HL-60 (cell line): ENCODE measurements at regions not wholly inside any gene's neighbourhood (a gene's known extent, or its start where the extent isn't known, plus 50 kb on each side); places are given as distances from the start of the nearest gene placed in this dataset.
"Not testable (repeated sequence)": the region's sequence is repeated elsewhere in the genome, so short reads cannot be mapped to it uniquely, and the experiment has no call there.

Experiments used
- POLR2AphosphoS5 ChIP-seq: IDR thresholded peaks from 2 replicates; pipeline ENCODE4 v1.6.1; 2012; ENCODE audit warnings: low read depth
- REST ChIP-seq: IDR thresholded peaks from 2 replicates; pipeline ENCODE4 v1.6.1; 2012; ENCODE audit warnings: low read depth; ENCODE audit not compliant: insufficient replicate concordance
- TF ChIP-seq, protein P1 (sequence below): IDR thresholded peaks from one replicate; pipeline ENCODE4 v1.5.1; 2011; ENCODE audit warnings: low read length, control low read depth, inconsistent platforms; ENCODE audit not compliant: insufficient read depth

DNA sequence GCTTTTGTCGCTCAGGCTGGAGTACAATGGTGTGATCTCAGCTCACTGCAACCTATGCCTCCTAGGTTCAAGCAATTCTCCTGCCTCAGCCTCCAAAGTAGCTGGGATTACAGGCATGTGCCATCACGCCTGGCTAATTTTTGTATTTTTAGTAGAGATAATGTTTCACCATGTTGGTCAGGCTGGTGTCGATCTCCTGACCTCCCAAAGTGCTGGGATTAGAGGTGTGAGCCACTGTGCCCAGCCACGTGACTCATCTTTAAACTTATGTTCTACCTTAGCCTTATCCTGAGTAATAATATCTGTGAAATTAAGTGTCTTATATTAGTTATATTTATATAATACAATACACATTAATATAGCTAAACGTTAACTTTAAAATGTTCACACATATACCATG, 101.2 kb upstream of the CADM1 start:
- TF ChIP-seq, protein P1, sequence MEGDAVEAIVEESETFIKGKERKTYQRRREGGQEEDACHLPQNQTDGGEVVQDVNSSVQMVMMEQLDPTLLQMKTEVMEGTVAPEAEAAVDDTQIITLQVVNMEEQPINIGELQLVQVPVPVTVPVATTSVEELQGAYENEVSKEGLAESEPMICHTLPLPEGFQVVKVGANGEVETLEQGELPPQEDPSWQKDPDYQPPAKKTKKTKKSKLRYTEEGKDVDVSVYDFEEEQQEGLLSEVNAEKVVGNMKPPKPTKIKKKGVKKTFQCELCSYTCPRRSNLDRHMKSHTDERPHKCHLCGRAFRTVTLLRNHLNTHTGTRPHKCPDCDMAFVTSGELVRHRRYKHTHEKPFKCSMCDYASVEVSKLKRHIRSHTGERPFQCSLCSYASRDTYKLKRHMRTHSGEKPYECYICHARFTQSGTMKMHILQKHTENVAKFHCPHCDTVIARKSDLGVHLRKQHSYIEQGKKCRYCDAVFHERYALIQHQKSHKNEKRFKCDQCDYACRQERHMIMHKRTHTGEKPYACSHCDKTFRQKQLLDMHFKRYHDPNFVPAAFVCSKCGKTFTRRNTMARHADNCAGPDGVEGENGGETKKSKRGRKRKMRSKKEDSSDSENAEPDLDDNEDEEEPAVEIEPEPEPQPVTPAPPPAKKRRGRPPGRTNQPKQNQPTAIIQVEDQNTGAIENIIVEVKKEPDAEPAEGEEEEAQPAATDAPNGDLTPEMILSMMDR = not testable (repeated sequence)
- not testable (repeated sequence) for TF ChIP-seq REST, POLR2AphosphoS5
